ENCODE measurements at regions not wholly inside any gene's neighbourhood (a gene's known extent, or its start where the extent isn't known, plus 50 kb on each side); places are given as distances from the start of the nearest gene placed in this dataset.

DNA sequence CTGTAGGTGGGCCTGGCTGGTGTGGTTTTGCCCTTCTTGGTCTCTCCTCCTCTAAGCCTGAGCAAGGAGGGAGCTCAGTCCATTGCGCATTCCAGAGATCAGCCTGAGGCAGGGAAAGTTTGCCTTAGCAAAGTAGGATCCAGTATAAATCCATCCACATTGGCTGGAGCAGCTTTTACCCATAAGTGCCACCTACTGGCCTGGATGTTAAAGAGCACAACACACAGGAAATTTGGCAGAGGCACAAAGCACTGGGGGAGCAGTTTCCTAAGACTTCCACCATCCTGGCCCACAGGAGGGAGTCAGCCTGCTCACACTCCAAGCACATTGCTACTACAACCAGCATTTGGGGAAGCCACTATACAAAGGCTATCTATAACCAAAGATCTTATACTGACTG lies 1124.2 kb downstream of the SLITRK1 start:
- DNase-seq: peak; percentile 68

DNA sequence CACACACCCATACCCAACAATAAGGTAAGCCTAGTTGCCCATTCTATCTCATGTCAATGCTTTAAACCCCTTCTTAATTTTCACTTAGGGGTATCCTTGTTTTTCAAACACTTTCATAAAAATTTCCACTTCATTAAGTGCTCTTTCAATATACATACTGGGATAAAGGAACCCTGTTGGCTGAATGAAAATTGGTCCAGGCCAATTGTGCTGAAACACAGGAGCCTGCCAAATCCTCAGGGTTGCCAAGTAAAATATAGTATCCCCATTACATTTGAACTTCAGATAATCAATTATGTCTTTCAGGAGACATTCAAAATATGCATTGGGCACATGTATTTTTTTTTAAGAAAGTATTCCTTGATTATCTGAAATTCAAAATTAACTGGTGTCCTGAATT lies 1131.1 kb downstream of the SLITRK1 start:
- peak; percentile 75 for DNase-seq

DNA sequence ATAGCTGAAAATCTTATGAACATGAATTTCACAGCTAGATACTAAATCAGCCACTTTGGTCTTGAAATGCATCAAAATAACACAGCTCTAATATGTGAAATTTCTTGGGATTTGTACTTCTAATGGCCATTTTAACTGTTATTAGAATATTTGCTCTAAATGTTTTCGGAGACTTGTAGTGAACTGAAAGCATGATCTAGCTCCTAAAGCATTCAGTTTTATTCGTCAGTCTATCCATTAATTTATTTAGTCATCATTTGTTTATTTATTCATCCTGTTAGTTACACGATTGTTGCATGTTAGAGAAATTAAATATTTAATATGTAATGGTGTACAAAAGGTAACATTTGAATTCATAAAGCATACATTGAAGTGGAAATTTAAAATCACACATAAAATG lies 1132.7 kb downstream of the SLITRK1 start:
- no peak for DNase-seq

DNA sequence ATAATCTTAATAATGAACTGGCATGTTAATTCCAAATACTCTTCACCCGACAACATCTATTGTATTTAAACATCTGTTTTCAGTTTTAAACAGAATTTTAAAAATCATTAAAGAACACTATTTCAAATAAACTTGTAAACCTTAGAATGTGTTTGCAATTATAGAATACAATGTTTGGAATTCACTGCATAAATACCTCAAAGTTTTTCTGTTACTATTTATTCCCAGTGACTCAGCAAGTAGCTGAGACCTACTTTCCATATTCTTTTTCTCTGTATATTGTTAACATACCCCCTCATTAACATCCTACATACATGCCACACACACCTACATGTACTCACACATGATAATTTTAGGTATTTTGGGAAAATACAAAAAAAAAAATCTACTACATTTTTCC lies 1134.3 kb downstream of the SLITRK1 start:
- DNase-seq: no peak

DNA sequence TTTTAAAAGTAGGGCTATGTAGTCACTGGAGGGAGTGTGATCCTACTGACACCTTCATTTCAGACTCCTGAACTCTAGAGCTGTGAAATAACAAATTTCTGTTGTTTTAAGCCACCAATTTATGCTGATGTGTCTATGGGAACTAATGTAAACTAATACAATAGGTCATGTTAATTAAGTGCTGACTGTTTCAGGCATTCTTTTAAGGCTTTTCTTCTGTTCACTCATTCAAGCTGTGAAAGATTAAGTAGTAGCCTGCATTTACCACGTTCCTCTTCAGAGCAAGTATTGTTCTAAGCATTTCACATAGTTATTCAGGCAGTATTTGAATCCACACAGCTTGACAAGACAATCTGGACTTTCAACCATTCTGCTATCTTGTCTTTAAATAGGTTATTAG lies 1135.0 kb downstream of the SLITRK1 start:
- DNase-seq: no peak

DNA sequence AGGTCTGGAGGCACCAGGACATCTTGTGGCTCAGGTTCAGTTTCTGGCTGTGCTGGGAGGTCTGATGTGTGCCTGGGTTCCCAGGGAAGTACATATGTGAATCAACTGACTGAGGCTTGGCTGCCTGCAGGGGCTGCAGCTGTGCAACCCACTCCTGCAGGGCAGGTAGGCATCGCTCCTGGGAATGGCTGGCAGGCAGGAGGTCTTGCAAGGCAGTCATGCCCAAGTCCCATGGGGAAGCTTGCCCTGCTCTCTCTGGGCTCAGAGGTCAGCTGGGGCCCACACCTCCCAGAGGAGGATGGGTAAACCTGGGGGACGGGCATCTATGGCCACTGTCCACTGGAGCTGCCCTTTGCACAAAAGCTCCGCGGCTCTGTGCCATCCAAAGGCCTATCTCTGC lies 1141.8 kb downstream of the SLITRK1 start:
- no peak for DNase-seq

DNA sequence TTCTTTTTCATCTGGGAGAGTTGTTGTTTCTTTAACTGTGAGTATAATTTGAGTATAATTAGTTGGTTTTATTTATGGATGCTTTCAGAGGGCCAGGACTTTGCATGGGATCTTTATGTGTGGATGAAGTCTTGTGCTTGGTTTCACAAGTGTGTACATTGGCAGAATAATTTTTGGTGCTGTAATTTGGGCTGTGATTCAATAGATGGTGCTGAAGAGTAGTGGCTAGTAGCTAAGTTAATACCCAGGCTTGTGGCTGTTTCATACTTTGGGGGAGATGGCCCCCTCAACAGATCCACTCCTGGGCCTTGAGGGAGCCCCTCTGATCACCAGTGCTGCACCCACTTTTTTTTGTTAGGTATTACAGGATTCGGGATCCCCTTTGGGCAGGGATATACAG lies 1142.4 kb downstream of the SLITRK1 start:
- no peak for DNase-seq

DNA sequence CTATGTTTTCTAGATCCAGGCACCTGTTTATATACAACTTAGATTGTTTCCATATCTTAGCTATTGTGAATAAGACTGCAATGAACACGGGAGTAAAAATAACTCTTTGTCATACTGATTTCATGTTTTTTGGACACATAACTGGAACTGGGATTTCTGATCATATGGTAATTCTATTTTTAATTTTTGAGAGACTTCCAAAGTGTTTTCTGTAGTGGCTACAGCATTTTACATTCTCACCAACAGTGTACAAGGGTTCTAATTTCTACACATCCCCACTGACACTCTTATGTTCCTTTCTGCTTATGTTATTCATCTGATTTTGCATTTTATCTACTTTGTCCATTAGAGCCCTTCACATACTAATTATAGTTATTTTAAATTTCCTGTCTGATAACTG lies 1152.9 kb downstream of the SLITRK1 start:
- no peak for DNase-seq

DNA sequence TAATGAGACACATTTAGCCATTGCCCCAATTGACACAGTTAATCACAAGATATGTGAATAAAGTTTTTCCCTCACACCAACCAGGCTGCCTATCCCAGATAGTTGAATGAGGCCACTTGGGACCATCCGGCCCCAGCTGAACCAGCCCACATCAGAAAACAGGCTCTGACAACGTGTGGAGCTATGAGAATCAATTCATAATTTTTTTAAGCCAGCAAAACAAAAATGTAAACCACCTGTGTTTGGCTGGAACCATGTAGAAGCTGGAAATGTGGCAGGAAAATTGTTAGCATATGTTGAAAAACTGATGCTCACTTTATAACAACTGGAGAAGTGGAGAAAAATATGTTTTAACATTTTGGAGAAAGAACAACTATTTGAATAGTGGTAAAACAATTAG lies 1161.3 kb downstream of the SLITRK1 start:
- no peak for DNase-seq

DNA sequence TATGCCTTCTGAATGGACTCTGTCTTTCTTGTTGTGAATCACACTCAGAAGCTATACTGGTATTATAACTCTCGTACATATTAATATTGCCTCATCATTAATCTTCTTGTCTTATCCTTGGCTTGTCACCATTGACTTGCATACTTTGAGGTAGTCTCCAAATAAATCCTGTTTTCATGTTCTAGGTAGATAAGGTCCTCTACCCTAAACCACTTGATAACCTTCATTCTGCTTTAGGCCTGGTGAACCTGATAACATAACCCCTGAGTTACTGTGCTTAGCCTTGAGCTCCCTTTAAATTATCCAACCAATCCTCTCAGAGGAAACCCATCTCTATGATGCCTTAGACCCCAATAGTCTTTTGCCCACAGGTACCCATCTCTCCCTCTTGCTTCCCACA lies 1162.3 kb downstream of the SLITRK1 start:
- no peak for DNase-seq

DNA sequence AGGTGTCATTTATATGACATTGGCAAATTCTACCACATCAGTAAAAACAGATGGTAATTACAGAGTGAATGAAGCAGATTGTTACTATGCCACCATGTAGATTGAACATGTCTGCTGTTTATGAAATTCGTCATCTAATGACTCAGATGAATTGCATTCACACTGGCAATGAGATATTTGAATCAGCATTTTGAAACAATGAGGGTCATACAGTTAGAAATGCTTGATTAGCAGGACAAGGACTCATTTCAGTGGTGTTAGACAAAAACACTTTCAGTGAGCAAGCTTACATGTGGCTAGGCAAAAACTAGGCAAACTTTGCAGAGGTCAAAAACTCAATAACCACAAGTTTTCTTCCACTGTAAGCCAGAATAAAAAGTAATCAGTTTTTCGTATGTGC lies 1165.0 kb downstream of the SLITRK1 start:
- peak; percentile 70 for DNase-seq

DNA sequence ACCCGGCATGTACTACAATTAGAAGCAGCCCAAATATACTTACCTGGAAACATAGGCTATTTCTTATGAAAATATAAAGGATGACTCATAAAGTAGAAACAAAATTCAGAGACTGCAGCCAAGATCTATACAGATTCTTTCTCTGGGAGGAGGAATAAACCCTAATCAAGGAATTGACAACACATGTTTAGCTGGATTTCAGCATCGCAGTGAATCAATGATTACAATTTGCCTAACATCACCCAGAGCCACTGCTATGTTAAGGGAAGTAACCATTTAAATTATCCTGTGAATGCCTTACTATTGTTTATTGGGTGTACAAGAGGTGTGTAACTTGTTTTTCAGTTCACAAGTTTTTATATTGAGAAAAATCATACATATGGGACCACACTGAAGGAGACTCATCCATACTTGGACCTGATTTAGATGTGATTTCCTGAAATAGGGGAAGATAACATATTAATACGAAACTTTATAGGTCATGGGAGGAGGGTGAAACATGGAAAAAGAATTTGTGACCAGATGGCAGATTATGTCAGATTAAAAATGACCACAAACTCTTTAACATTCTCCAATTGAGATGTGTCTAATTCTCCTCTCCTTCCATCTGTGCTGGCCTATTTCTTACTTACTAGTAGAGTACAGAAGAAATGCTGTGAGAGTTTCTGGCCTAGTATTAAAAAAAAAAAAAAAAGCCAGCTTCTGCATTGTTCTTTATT lies 1168.4 kb downstream of the SLITRK1 start:
- no peak for DNase-seq

DNA sequence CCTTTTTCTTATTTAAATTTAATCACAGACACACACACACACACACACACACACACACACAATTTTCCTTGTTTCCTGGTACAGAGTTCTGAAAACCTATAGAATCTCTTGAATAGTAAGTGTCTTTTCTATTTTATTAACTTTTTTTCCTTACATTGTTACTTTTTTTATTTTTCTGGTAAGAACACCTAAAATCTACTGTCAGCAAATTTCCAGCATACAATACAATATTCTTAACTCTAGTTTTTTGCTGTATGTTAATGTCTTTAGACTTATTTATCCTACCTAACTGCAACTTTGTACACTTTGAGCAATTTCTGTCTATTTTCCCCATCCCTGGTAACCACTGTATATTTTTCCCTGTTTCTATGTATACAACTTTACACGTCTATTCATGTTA lies 1179.8 kb downstream of the SLITRK1 start:
- DNase-seq: no peak

DNA sequence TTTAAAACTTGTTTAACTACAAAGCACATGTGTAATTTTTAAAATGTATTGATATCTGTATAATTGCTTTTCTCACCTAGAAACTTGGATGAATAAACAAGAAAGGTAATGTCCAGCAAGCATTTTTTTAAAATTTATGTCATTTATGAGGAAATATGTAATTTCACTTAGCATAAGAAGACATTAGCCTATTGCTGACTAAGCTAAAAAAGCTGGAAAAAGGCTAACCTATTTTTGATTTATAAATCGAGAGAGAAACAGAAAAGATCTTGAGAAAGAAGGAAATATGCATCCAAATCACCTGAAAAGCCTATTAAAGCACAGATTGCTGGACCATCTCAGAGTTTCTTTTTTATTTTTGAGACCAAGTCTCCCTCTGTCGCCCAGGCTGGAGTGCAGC lies 1181.3 kb downstream of the SLITRK1 start:
- DNase-seq: no peak

DNA sequence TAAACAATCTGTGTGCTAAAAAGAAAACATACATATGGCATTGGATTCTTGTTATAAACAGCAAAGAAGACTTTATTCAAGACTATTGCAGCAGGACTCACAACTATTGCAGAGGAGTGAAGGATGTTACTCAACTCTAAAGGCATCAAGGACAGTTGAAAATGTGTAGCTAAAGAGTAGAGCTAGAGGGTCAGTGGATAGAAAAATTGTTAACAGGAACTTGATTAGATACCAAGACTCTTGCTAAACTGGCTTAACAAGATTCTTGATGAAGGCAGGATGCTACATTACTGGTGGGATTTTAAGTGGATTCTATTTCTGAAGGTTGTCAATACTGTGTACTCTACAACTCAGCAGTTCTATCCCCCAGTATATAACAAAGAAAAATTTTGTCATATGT lies 1183.3 kb downstream of the SLITRK1 start:
- DNase-seq: no peak

DNA sequence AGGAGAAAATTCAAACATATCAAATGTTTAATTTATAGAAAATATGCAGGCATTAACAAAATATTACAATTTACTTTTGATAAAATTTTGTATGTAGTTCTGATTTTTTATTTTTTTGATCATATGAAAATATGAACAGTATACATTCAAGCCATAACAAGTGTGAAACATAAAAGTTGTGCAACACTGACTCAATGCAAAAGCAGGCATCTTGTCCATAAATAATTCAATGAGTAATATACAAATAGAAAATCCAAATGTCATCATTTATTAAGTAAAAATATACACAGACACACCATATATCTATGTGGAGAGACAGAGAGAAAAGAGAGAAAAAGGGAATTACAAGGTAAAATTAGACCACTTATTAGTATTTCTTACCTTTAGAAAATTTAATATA lies 1183.9 kb downstream of the SLITRK1 start:
- no peak for DNase-seq

DNA sequence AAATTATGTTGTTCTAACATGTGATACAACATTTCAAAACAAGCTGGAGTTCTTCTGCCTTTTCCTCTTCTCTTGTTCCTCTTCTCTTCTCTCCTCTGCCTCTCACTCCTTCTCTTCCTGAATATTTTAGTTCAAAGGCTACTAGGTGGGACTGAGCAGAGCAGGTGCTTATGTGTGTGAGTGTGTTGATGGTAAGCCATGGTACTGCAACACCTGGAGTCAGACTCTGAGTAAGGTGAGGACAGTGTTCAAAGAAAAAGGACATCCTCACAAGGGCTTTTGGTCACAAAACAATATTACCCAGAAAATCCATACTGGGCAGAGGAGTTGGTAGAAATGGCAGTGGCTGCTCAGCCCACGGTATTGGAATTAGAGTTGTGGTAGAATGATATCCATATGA lies 1188.7 kb downstream of the SLITRK1 start:
- peak; percentile 2 for DNase-seq

DNA sequence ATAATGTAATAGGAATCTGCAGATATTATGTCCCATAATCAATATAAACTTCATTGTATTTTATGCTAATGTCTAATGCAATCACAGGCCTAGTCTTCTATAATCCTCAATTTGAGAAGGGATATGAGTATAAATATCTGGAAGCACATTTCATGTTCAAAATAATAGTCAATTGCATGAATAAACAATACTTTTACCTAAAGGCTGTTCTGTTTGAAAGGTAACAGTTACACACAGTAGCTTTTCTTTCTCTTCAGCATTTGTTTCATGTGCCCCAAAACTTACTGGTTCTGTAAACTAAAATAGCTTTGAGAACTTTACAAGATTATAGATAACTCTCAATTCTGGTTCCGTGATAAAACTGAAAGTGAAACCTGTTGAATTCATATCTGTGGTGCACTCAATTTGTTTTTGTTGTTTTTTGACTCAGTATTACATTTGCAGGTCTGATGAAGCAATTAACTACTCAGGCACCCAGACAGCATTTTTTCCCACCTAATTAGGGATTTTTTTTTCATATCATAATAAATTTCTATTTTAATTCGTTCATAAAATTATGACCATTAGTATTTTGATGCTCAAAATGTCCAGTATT lies 1193.8 kb downstream of the SLITRK1 start:
- DNase-seq: no peak

DNA sequence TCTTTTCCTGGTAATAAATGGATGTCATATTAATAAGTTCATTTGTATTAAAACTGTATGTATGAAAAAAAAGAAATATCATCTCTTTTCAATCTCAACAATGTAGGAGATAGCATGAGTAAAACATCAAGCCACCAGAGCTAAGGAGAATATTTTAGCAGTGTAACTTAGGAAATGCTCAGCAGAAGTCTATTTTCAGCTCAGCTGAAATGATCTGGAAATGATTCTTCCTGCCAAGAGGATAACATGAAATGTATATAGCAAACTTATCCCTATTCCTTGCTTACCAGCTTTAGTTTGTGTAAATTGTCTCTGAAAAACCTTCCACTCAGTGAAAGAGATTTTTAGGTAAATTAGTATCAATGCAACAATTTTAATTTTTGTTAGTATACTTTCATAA lies 1194.4 kb downstream of the SLITRK1 start:
- DNase-seq: no peak

DNA sequence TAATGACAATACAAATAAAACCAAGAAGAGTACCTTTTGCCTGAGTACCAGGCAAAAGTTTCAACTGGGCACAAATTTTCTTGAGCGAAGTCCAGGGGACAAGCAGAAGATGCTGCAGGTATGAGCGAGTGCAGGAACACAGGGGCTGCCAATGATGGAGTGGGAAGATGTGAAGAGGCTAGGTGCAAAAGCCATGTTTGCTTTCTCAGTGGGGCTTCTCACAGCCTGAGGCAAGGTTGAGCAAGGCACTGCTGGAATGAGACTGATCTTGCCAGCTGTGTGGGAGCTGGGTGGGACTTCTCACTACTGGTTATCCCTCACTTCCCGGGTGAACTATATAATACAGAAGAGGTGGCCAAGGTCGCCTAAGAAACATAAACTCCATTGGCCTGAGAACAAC lies 1200.7 kb downstream of the SLITRK1 start:
- peak; percentile 69 for DNase-seq

DNA sequence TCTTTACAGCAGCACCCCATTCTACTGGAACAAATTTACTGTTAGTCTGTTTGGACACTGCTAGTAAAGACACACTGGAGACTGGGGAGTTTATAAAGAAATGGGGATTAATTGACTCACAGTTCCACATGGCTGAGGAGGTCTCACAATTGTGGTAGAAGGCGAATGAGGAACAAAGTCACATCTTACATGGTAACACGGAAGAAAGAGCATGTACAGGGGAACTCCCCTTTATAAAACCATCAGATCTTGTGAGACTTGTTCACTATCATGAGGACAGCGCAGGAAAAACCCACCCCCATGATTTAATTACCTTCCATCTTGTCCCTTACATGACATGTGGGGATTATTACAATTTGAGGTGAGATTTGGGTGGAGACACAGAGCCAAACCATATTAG lies 1204.2 kb downstream of the SLITRK1 start:
- no peak for DNase-seq

DNA sequence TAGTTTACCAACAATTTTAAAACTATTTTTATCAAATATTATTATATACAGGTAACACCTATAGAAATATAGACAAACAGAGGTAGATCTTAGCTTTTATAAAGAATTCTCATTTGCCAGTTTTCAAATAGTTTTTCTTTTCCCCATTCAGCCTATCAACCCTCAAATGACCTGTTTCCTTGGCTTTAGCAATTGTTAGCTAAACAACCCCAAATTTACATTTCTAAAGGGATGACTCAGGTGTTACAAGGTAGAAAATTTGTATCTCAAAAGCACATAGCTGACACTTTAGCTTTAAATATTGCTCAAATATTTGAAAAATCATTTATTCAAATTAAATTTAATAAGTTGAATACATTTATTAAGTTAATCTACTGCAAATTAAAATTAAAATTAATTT lies 1207.2 kb downstream of the SLITRK1 start:
- DNase-seq: no peak

DNA sequence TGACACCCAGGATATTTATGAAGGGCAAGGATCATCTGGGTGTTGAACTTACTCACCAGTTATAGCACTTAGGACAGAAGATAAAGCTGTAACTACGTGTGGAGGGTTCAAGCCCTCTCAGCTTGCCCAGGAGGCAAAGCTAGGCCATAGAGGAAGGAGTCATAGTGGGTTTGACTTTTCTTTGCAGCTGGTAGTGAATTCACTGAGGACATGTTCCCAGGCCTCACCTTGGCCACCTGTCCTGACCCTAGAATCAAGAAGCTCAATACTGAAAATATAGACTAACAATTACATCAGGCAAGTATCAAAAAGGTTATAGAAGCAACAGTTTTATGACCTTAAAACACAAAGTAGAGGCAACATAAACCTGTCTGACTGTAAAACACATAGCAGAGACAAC lies 1207.7 kb downstream of the SLITRK1 start:
- no peak for DNase-seq

DNA sequence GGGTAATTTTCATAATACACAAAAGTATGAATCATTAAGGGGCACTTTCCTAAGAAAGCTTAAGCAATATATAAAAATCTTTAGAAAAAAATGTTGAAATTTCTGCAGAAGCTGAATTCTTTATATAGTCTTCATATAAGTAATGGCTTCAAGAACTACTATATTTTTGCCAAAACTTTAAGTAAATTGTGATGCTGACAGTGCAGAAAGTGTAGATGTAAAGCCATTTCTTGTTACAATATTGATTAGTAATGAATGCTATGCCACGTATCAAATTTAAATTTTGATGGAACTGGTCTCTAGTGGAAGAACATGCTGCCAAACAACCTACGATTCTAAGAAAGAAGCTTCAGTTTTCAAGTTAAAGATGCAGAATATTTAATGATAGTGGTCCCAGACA lies 1210.0 kb downstream of the SLITRK1 start:
- no peak for DNase-seq

DNA sequence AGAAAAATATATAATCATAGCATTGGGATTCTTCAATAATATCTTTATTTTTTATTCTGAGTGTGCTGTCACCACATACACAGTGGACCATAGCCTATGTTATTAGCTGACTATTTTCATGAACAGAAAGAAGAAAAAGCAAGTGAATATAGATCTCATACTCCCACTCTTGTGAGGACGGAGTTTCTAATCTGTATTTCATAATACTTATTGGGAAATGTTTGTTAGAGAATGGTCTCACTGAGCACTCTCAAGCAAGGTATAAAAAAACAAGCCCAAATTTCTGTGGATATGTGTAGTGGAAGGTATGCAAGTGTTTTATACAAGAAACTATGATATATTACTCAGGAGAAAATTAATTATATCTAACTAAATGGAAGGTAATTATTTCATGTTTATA lies 1218.1 kb downstream of the SLITRK1 start:
- no peak for DNase-seq
